Hepatocyte (in vitro differentiated cells): ENCODE measurements at regions not wholly inside any gene's neighbourhood (a gene's known extent, or its start where the extent isn't known, plus 50 kb on each side); places are given as distances from the start of the nearest gene placed in this dataset.

Experiments
- EZH2 ChIP-seq: fragments of 200-600 bp; sonication (generic); IDR thresholded peaks from 2 replicates; pipeline ENCODE4 v1.6.1; 2016; ENCODE audit warnings: antibody characterized with exemption, mild to moderate bottlenecking, borderline replicate concordance
- EZH2phosphoT487 ChIP-seq: fragments of 200-600 bp; sonication (generic); IDR thresholded peaks from one replicate; pipeline ENCODE4 v1.6.1; 2018; ENCODE audit warnings: antibody characterized with exemption, mild to moderate bottlenecking, low read depth, moderate library complexity; ENCODE audit not compliant: unreplicated experiment, severe bottlenecking
- TF ChIP-seq, protein P1 (sequence below): fragments of 200-600 bp; sonication (generic); IDR thresholded peaks from 2 replicates; pipeline ENCODE4 v1.5.1; 2016; ENCODE audit warnings: antibody characterized with exemption, mild to moderate bottlenecking; ENCODE audit not compliant: poor library complexity

- TF ChIP-seq, protein P1, sequence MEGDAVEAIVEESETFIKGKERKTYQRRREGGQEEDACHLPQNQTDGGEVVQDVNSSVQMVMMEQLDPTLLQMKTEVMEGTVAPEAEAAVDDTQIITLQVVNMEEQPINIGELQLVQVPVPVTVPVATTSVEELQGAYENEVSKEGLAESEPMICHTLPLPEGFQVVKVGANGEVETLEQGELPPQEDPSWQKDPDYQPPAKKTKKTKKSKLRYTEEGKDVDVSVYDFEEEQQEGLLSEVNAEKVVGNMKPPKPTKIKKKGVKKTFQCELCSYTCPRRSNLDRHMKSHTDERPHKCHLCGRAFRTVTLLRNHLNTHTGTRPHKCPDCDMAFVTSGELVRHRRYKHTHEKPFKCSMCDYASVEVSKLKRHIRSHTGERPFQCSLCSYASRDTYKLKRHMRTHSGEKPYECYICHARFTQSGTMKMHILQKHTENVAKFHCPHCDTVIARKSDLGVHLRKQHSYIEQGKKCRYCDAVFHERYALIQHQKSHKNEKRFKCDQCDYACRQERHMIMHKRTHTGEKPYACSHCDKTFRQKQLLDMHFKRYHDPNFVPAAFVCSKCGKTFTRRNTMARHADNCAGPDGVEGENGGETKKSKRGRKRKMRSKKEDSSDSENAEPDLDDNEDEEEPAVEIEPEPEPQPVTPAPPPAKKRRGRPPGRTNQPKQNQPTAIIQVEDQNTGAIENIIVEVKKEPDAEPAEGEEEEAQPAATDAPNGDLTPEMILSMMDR, result no peak
- TF ChIP-seq EZH2phosphoT487 (no peak), EZH2 (no peak)
These were observed 645.6 kb downstream of the MMUT start for GRCh38 chr6:48817333-48818051.
